ENCODE measurements at regions not wholly inside any gene's neighbourhood (a gene's known extent, or its start where the extent isn't known, plus 50 kb on each side); places are given as distances from the start of the nearest gene placed in this dataset.

- Histone ChIP-seq H3K36me3 (ENCODE audit: low read depth) (no peaks in the 10 kb centered on the region), H4K20me1 (ENCODE audit: insufficient read depth) (no peaks in the 10 kb centered on the region), H3K27ac (peak overlapping the region; percentile 64), H3K9me3 (ENCODE audit: low read depth) (no peaks in the 10 kb centered on the region), H3K4me1 (ENCODE audit: insufficient read depth) (peaks cover 39% of the 10 kb centered on the region), H3K4me3 (0 out of 2 replicates have a peak overlapping the region, but pooled peaks have one; percentile 6), H3K4me2 (ENCODE audit: unreplicated experiment) (peak overlapping the region; percentile 51), H3K79me2 (ENCODE audit: insufficient read depth) (no peaks in the 10 kb centered on the region), H2AFZ (no peak overlapping the region), H3K27me3 (replicated peaks; ENCODE audit: insufficient read depth) (no peaks in the 10 kb centered on the region), H3K9me2 (ENCODE audit: insufficient read depth) (no peaks in the 10 kb centered on the region), H3F3A (ENCODE audit: insufficient read depth) (peaks cover 46% of the 10 kb centered on the region), H3K9ac (peak overlapping the region; percentile 43)
- 54 to 56% methylated on average over 7 of the region's 7 CpGs for WGBS, 2 experiments (ENCODE audit: low coverage in 1 of 2, low lambda C conversion rate in 2 of 2, missing lambda C conversion rate in 2 of 2)
- TF ChIP-seq EZH2 (IDR thresholded peaks at IDR 0.05; ENCODE audit: insufficient read depth, poor library complexity, severe bottlenecking), result no peak
- in situ Hi-C loops (cut with MboI), result loop anchor here (25.0 kb wide), 1 partner anchor 176 kb away; no protein-coding TSS in a partner anchor
- DNase-seq, result peak; percentile 24
These were observed 221.1 kb downstream of the ANAPC1 start for GRCh38 chr2:111662771-111663470.

- Histone ChIP-seq H3K4me3 (no peak overlapping the region), H4K20me1 (ENCODE audit: insufficient read depth) (no peaks in the 10 kb centered on the region), H3F3A (ENCODE audit: insufficient read depth) (peaks cover 46% of the 10 kb centered on the region), H3K9me2 (ENCODE audit: insufficient read depth) (no peaks in the 10 kb centered on the region), H3K9me3 (ENCODE audit: low read depth) (no peaks in the 10 kb centered on the region), H3K27ac (no peak overlapping the region), H3K27me3 (replicated peaks; ENCODE audit: insufficient read depth) (no peaks in the 10 kb centered on the region), H3K4me1 (ENCODE audit: insufficient read depth) (peaks cover 39% of the 10 kb centered on the region), H3K4me2 (ENCODE audit: unreplicated experiment) (no peak overlapping the region), H3K36me3 (ENCODE audit: low read depth) (no peaks in the 10 kb centered on the region), H3K9ac (no peak overlapping the region), H3K79me2 (ENCODE audit: insufficient read depth) (no peaks in the 10 kb centered on the region), H2AFZ (no peak overlapping the region)
- TF ChIP-seq EZH2phosphoT487 (IDR thresholded peaks at IDR 0.05; ENCODE audit: insufficient read depth, low read depth), result no peak
- TF ChIP-seq EZH2 (IDR thresholded peaks at IDR 0.05; ENCODE audit: insufficient read depth, poor library complexity, severe bottlenecking), result no peak
- WGBS, 2 experiments (ENCODE audit: low coverage in 1 of 2, low lambda C conversion rate in 2 of 2, missing lambda C conversion rate in 2 of 2), result 94 to 96% methylated on average over 13 of the region's 13 CpGs
- DNase-seq, result no peak
- in situ Hi-C loops (cut with MboI), result loop anchor here (25.0 kb wide), 1 partner anchor 176 kb away; no protein-coding TSS in a partner anchor
These were observed 220.3 kb downstream of the ANAPC1 start for GRCh38 chr2:111663471-111664274.

GRCh38 chr2:111664275-111664850 lies 219.6 kb downstream of the ANAPC1 start:
- Histone ChIP-seq H3K27me3 (replicated peaks; ENCODE audit: insufficient read depth) (no peaks in the 10 kb centered on the region), H3K36me3 (ENCODE audit: low read depth) (no peaks in the 10 kb centered on the region), H3K27ac (no peak overlapping the region), H3K4me1 (ENCODE audit: insufficient read depth) (peaks cover 35% of the 10 kb centered on the region), H3F3A (ENCODE audit: insufficient read depth) (peaks cover 40% of the 10 kb centered on the region), H3K79me2 (ENCODE audit: insufficient read depth) (no peaks in the 10 kb centered on the region), H3K9me2 (ENCODE audit: insufficient read depth) (no peaks in the 10 kb centered on the region), H3K4me3 (no peak overlapping the region), H4K20me1 (ENCODE audit: insufficient read depth) (no peaks in the 10 kb centered on the region), H3K9me3 (ENCODE audit: low read depth) (no peaks in the 10 kb centered on the region), H3K9ac (no peak overlapping the region), H3K4me2 (ENCODE audit: unreplicated experiment) (no peak overlapping the region), H2AFZ (no peak overlapping the region)
- DNase-seq, result no peak
- in situ Hi-C loops (cut with MboI), result loop anchor here (25.0 kb wide), 1 partner anchor 177 kb away; no protein-coding TSS in a partner anchor
- 83 to 88% methylated on average over 4 of the region's 4 CpGs for WGBS, 2 experiments (ENCODE audit: low coverage in 1 of 2, low lambda C conversion rate in 2 of 2, missing lambda C conversion rate in 2 of 2)
- TF ChIP-seq EZH2 (IDR thresholded peaks at IDR 0.05; ENCODE audit: insufficient read depth, poor library complexity, severe bottlenecking) (no peak), EZH2phosphoT487 (IDR thresholded peaks at IDR 0.05; ENCODE audit: insufficient read depth, low read depth) (no peak)

- H3K79me2 ChIP-seq (ENCODE audit: insufficient read depth), result no peaks in the 10 kb centered on the region
- in situ Hi-C loops (cut with MboI), result loop anchor here (25.0 kb wide), 1 partner anchor 178 kb away; no protein-coding TSS in a partner anchor
- no peaks in the 10 kb centered on the region for H3K9me2 ChIP-seq (ENCODE audit: insufficient read depth)
- no peak overlapping the region for H3K4me3 ChIP-seq
- no peaks in the 10 kb centered on the region for H3K9me3 ChIP-seq (ENCODE audit: low read depth)
- no peaks in the 10 kb centered on the region for H3K27me3 ChIP-seq (replicated peaks; ENCODE audit: insufficient read depth)
- H3K27ac ChIP-seq, result no peak overlapping the region
- no peak for DNase-seq
- no peak overlapping the region for H3K9ac ChIP-seq
- H3K4me1 ChIP-seq (ENCODE audit: insufficient read depth), result peaks cover 29% of the 10 kb centered on the region
- 88 to 96% methylated on average over 7 of the region's 7 CpGs for WGBS, 2 experiments (ENCODE audit: low coverage in 1 of 2, low lambda C conversion rate in 2 of 2, missing lambda C conversion rate in 2 of 2)
- H3F3A ChIP-seq (ENCODE audit: insufficient read depth), result peaks cover 35% of the 10 kb centered on the region
- no peak overlapping the region for H2AFZ ChIP-seq
- no peaks in the 10 kb centered on the region for H4K20me1 ChIP-seq (ENCODE audit: insufficient read depth)
- no peaks in the 10 kb centered on the region for H3K36me3 ChIP-seq (ENCODE audit: low read depth)
- no peak for TF ChIP-seq EZH2phosphoT487 (IDR thresholded peaks at IDR 0.05; ENCODE audit: insufficient read depth, low read depth)
- TF ChIP-seq EZH2 (IDR thresholded peaks at IDR 0.05; ENCODE audit: insufficient read depth, poor library complexity, severe bottlenecking), result no peak
- no peak overlapping the region for H3K4me2 ChIP-seq (ENCODE audit: unreplicated experiment)
These were observed 219.0 kb downstream of the ANAPC1 start for GRCh38 chr2:111665011-111665410.

Data from GM23248 (cell line).